ENCODE measurements at regions not wholly inside any gene's neighbourhood (a gene's known extent, or its start where the extent isn't known, plus 50 kb on each side); places are given as distances from the start of the nearest gene placed in this dataset.

DNA sequence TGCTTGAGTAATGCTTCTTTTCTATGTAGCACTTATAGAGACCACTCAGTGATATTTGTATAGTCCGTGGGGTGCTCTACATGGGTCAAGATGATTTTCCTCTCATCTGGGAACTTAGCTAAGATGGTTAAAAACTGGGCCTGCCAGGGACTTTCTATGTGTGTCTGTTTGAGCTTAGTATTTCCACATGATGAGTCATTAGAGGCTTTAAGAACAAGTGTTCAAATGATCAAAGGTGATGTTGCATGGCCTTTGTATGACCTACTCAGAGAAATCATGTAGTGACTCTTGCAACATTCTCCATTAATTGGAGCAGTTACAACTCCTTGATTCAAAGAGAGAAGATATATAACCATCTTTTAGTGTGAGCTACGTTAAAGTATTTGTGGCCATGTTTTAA lies 1480.5 kb upstream of the IGFBP7 start:
- FAIRE-seq, result no peak
- TF ChIP-seq, protein P1, sequence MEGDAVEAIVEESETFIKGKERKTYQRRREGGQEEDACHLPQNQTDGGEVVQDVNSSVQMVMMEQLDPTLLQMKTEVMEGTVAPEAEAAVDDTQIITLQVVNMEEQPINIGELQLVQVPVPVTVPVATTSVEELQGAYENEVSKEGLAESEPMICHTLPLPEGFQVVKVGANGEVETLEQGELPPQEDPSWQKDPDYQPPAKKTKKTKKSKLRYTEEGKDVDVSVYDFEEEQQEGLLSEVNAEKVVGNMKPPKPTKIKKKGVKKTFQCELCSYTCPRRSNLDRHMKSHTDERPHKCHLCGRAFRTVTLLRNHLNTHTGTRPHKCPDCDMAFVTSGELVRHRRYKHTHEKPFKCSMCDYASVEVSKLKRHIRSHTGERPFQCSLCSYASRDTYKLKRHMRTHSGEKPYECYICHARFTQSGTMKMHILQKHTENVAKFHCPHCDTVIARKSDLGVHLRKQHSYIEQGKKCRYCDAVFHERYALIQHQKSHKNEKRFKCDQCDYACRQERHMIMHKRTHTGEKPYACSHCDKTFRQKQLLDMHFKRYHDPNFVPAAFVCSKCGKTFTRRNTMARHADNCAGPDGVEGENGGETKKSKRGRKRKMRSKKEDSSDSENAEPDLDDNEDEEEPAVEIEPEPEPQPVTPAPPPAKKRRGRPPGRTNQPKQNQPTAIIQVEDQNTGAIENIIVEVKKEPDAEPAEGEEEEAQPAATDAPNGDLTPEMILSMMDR (IDR thresholded peaks at IDR 0.05; ENCODE audit: insufficient read depth, low read length, severe bottlenecking), result no peak

DNA sequence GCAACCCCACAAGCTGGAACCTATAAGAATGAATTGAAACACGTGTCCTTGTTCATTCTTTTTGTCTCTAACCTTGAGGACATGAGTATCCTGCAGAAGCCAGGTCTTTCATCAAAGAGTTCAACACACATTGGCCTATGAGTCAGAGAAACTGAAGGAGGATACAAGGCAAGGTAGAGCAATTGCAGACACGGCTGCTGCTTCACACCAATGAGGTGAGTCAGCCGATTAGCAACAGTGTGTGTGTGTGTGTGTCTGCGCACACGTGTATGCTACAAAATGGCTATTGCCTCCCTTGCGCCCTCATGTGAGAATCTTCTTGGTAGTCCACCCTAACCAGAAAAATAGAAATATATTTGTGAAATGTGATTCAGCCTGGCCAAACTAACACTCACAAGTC lies 1477.7 kb upstream of the IGFBP7 start:
- DNase-seq (ENCODE audit: low read depth) (peak; percentile 4), FAIRE-seq (no peak)
- TF ChIP-seq, protein P1 (IDR thresholded peaks at IDR 0.05; ENCODE audit: insufficient read depth, low read length, severe bottlenecking), result no peak
- Histone ChIP-seq H3K27me3 (ENCODE audit: control insufficient read depth, insufficient read depth, low read length) (no peaks in the 10 kb centered on the region), H3K36me3 (ENCODE audit: control insufficient read depth, insufficient read depth, low read length) (no peaks in the 10 kb centered on the region), H3K4me3 (ENCODE audit: low read depth, low read length) (no peak overlapping the region)

More for the DNA sequence above, 1480.5 kb upstream of the IGFBP7 start:
- no peaks in the 10 kb centered on the region for H3K27me3 ChIP-seq (ENCODE audit: control insufficient read depth, insufficient read depth, low read length)
- peak; percentile 33 for DNase-seq (ENCODE audit: low read depth)
- no peak overlapping the region for H3K4me3 ChIP-seq (ENCODE audit: low read depth, low read length)
- H3K36me3 ChIP-seq (ENCODE audit: control insufficient read depth, insufficient read depth, low read length), result no peaks in the 10 kb centered on the region

DNA sequence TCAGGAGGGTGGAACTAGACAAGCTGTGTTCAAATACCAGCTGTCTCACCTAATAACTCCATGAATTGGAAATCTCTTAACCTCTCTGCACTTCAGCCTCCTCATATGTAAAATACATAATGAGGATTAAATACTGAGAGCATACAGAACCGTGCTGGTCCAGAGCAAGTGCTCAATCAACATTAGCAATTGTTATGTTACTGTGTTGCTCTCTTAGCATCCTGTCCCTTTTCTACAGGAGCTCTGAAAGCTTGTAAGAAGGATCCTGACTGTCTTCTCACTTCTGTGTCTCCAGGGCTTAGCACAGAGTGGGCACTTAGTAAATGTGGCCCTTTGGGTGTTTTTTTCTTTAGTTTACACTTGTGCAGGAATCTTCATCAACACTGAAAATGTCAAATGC lies 1456.1 kb upstream of the IGFBP7 start:
- H3K27me3 ChIP-seq (ENCODE audit: control insufficient read depth, insufficient read depth, low read length), result no peaks in the 10 kb centered on the region
- no peak overlapping the region for H3K4me3 ChIP-seq (ENCODE audit: low read depth, low read length)
- H3K36me3 ChIP-seq (ENCODE audit: control insufficient read depth, insufficient read depth, low read length), result no peaks in the 10 kb centered on the region
- TF ChIP-seq, protein P1 (IDR thresholded peaks at IDR 0.05; ENCODE audit: insufficient read depth, low read length, severe bottlenecking), result no peak
- no peak for FAIRE-seq
- no peak for DNase-seq (ENCODE audit: low read depth)

DNA sequence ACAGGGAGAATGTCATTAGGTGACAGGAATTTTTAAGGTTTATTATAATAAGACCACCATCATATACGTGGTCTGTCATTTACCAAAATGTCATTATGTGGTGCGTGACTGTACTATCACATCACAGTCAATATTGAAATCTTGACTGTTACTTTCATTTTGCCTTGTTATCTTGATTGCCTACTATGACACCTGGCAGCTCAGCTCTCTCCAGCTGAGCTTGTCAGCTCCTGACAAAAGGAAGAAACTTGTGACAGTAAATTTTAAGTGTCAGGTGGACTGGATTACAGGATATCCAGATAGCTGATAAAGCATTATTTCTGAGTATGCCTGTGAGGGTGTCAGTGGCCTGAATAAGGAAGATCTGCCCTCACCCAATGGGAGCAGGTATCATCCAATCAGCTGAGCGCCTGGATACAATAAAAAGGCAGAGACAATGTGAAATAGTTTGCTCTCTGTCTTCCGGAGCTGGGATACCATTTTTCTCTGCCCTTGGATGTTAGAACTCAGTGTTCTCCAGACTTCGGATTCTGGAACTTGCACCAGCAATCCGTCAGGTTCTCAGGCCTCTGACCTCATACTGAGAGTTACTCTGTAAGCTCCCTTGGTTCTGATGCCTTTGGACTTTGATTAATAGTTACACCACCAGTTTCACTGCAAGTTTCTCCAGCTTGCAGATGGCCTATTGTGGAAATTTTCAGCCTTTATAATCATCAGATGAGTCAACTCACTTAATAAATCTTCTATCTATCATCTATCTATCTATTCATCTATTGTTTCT lies 1454.7 kb upstream of the IGFBP7 start:
- Histone ChIP-seq H3K27me3 (ENCODE audit: control insufficient read depth, insufficient read depth, low read length) (no peaks in the 10 kb centered on the region), H3K36me3 (ENCODE audit: control insufficient read depth, insufficient read depth, low read length) (no peaks in the 10 kb centered on the region), H3K4me3 (ENCODE audit: low read depth, low read length) (no peak overlapping the region)
- TF ChIP-seq, protein P1 (IDR thresholded peaks at IDR 0.05; ENCODE audit: insufficient read depth, low read length, severe bottlenecking), result no peak
- no peak for DNase-seq (ENCODE audit: low read depth)
- FAIRE-seq, result no peak

DNA sequence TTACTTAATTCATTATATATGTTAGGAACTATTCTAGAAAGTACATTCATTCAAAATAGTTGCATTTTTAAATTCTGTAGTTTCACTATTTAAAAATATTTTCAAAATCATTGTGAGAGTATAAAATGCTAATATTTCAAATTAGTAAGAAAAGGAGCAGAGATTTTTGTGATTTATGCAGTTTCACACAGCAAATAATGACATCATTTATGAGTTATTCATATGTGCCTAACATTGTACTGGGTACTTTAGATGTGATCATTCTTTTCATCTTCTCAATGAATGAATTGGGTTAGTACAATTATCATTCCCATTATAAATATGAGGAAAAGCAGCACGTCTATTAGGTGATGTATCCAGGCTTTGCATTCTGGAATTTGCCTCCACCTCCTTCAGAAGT lies 1451.0 kb upstream of the IGFBP7 start:
- H3K4me3 ChIP-seq (ENCODE audit: low read depth, low read length), result no peak overlapping the region
- H3K27me3 ChIP-seq (ENCODE audit: control insufficient read depth, insufficient read depth, low read length), result no peaks in the 10 kb centered on the region
- no peaks in the 10 kb centered on the region for H3K36me3 ChIP-seq (ENCODE audit: control insufficient read depth, insufficient read depth, low read length)
- no peak for FAIRE-seq
- no peak for DNase-seq (ENCODE audit: low read depth)
- TF ChIP-seq, protein P1 (IDR thresholded peaks at IDR 0.05; ENCODE audit: insufficient read depth, low read length, severe bottlenecking), result no peak

DNA sequence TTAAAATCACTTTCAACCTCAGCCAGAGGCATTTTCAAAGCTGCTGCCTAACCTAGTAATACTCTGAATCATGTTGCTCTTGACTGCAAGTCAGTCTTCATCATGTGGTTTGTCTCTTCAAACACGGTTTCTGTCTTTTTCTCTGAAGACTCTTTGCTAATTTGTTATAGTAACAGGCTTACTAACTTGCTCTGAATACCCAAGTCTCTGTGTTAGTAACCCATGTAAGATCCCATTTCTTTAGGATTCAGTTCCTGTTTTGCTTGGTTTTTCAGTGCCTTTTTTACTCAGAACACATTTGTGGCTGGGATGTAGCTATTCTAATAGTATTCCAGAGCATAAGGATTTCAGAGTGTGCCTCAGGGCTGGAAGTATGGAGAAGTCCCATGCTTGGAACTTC lies 1450.6 kb upstream of the IGFBP7 start:
- no peak for FAIRE-seq
- no peak for DNase-seq (ENCODE audit: low read depth)
- Histone ChIP-seq H3K27me3 (ENCODE audit: control insufficient read depth, insufficient read depth, low read length) (no peaks in the 10 kb centered on the region), H3K4me3 (ENCODE audit: low read depth, low read length) (no peak overlapping the region), H3K36me3 (ENCODE audit: control insufficient read depth, insufficient read depth, low read length) (no peaks in the 10 kb centered on the region)
- TF ChIP-seq, protein P1 (IDR thresholded peaks at IDR 0.05; ENCODE audit: insufficient read depth, low read length, severe bottlenecking), result no peak
